GM21515 (cell line): ENCODE measurements at regions not wholly inside any gene's neighbourhood (a gene's known extent, or its start where the extent isn't known, plus 50 kb on each side); places are given as distances from the start of the nearest gene placed in this dataset.

Experiments used
- ATAC-seq: cut with Tn5 transposase; IDR thresholded peaks from one replicate; pipeline ENCODE4 v1.9.1; 2021; ENCODE audit not compliant: unreplicated experiment

DNA sequence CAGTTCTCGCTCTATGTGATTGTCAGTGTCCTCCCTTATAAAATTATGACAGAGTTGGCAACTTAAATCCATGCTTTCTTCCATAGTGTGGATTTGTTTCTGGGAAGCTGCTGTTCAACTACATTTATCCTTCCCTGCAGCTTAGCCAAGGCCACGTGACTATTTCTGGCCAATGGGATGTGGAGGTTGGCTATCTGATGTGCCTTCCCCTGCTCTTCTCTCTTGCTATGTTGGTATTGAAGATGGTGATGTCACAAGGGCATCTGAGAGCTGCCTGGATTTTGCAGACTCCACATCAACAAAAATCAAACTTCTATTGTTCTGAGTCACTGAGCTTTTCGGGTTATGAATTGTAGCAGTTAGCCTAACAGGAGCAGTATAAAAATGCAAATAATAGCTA is 164.9 kb upstream of the RHOBTB1 start:
- ATAC-seq: no peak

DNA sequence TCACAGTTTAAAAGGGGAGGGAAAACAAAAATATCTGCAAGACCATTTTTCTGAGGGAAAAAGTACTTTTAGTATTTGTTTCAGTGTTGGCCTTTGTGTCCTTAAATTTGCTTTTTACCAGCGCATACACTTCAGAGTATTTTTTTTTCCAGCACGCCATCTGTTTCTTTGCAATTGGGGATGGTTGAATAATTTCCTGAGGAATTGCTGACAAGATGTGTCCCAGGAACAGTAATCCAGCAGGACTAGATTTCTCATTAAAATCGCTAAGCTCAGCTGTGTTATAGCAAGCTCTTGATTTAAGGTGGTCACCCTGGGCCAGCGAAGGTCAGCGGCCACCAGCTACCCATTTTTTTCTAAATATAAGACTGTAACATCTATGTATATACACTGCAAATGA is 156.9 kb upstream of the RHOBTB1 start:
- no peak for ATAC-seq

DNA sequence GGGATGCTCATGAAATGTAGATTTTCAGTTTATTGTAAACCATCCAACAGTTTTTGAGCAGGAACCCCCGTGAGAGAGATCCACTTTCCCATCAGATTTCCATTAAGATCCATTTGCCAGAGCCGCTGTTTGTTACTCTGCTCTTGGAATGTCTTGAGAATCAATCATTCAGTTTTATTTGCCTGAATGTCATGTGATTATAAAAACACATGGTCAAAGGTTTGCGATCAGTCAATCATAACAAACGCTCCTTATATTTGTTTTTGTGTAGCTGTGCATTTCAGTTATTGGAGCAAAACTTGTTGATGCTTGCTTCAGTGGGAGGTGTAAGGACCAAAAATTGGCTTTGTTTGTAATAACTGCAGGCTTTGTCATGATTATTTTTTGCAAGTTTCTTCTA is 155.8 kb upstream of the RHOBTB1 start:
- ATAC-seq: no peak

DNA sequence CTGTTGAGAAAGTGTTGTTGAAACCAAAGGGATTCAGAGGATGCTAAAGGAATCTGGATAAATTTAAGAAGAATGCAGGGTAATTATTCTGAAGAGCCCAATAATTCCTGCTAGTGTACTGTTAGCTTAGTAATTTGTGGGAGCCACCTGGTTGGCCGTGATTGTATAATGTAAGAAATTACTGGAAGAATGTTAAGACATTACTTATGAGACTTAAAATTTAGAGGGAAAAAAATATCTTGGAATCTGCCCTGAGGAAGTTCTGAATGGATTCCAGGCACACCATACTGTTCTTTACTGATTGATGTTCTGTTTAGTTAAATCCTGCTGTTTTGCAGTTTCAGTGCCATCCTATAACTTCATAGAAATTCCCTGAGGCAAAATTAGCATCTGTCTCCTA is 155.0 kb upstream of the RHOBTB1 start:
- no peak for ATAC-seq

DNA sequence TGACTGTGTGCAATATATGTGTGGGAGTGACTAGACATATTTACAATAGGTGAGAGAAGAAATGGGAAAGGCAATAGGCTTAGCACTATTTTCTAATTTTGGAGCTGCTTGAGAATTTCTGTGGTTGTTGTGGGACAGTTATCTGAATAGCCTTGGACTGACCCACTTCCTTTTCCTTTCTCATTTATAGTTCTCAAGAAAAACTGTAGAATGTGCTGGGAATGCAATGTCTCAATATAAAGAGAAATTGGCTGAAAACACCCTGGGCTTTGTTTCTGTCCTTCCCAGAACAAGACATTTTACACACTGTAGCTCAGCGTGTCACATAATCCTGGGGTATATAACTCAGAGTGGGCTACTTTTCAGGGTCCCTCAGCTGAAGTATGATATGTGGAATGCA is 153.0 kb upstream of the RHOBTB1 start:
- no peak for ATAC-seq

DNA sequence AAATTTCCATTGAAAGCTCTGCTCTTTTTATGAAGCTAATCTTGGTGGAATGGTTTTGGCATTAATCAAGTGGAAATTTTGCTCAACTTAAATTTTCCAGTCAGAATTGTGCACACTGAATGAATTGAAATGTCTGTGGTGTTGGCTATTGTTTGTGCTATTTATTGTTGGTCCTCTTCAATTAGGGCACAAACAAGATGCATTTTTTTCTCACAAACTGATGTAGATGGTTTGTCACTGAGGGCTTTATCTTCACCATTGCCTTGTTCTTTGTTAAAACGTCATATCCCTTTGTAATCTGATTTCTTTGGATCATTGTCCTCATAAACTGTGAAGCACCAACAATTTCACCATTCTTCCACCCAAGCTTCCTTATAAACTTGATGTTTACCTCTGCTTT is 152.1 kb upstream of the RHOBTB1 start:
- no peak for ATAC-seq

DNA sequence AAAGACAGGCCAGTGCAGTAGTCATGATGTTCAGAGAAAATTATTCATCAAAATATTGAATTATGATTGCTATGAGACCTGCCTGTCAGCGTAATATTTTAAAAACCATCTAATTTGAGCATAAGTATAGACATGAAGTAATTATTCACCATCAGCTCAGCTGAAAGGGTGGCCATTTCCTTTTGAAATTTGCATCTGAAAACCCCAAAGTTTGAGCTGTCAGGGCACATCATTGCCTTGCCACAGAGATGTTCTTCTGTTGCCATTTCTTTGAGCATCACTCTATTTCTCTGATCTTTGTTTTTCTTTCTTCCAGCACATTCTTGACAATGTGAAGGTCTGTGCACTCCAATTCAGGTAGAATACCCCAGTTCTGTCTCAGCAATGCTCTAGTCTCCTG is 147.5 kb upstream of the RHOBTB1 start:
- no peak for ATAC-seq

DNA sequence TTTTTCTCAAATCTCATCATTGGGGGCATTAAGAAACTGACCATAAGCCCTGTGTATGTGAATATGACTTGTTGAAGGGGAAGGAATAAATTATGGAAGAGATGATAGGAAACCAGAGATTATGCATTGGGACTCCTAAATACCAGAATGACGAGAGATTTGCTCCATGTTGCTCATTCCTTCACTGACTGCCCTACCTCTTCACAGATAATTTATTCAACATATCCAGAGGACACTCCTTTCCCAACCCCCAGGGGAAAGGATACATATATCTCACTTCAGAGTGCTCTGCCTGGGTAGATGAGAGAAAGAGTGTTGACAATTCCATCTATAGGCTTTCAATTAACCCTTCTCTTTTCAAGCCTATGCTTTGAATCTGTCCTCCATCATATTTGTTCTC is 145.3 kb upstream of the RHOBTB1 start:
- ATAC-seq: no peak

DNA sequence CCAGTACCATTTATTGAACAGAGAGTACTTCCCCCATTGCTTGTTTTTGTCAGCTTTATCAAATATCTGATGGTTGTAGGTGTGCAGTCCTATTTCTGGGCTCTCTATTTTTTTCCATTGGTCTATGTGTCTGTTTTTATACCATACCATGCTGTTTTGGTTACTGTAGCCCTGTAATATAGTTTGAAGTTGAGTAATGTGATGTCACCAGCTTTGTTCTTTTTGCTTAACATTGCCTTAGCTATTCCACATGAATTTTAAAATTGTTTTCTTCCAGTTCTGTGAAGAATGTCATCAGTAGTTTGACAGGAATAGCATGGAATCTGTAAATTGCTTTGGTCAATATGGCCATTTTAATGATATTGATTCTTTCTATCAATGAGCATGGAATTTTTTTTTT is 140.5 kb upstream of the RHOBTB1 start:
- no peak for ATAC-seq

DNA sequence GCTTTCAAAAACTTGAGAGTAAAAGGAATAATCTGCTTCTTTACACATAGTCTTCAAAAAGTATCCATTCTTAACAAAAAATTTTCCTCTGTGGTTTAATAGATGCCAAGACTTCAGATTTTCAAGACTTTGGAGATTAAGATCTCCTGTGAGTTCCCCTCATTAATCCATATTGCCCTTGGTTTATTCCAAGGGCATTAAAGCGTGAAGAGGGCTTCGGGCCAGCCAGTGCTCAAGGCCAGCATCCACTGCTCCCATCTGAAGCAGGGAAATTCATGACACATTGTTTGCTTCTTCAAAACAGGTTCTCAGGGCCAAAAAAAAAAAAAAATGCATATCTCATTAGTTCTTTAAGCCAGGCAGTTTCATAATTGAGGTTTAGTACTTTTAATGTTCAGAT is 137.3 kb upstream of the RHOBTB1 start:
- ATAC-seq: no peak

DNA sequence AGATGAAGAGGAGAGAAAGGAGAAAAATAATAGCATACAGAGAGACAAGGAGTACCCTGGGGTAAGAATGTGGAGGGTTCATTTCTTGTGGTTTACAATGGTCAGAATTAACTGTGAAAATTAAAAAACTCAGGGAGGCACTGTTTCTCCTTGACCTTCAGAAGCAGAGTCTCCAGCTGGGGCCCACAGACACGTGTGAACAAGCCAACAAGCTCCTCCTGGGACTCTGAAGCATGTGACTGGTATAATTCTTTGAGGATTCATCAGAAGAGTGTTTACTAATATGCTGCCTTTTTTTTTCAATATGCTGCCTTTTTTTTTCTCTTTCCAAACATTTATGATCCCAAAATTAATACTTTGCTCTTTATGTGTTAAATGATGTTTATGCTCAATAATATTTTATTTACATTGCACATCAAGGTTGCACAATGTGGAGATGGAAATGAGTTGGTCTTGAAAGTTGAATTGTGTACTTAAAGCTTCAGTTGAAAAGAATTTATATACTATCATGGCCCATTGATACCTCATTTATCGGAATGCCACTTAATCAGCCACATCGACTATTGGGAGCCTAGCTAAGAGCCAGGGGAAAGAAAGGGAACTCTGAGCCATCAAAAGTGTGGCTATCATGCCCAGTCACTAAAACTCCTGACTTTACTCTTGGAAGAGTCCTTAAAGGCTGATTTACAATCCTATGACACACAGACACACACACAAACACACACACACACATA is 134.7 kb upstream of the RHOBTB1 start:
- ATAC-seq: no peak

DNA sequence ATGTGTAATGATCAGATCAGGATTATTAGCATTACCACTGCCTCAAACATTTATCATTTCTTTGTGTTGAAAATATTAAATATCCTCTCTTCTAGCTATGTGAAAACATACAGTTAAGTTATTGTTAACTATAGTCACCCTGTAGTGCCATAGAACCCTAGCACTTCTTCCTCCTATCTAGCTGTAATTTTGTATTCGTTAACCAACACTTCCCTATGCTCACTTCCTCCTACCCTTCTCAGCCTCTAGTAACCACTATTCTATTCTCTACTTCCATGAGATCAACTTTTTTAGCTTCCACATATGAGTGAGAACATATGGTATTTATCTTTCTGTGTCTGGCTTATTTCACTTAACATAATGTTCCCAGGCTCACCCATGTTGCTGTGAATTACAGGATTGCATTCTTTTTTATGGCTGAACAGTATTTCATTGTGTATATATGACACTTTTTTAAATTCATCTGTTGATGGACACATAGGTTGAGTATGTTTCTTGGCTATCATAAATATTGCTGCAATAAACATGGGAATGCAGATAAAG is 132.7 kb upstream of the RHOBTB1 start:
- ATAC-seq: no peak

DNA sequence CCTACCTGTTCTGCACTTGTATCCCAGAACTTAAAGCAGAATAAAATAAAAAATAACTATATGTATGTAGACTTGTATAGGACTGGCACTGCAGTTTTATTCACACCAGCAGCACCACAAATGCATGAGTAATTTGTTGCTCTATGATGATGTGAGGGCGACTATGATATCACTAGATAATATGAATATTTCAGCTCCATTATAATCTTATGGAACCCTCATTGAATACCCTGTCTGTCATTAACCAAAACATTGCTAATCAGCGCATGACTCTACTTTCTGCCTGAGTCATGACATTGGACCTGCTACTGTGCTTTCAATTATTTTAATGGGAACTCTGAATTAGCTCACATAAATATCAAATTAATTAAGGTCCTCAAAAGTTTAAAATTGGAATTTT is 129.4 kb upstream of the RHOBTB1 start:
- ATAC-seq: no peak

DNA sequence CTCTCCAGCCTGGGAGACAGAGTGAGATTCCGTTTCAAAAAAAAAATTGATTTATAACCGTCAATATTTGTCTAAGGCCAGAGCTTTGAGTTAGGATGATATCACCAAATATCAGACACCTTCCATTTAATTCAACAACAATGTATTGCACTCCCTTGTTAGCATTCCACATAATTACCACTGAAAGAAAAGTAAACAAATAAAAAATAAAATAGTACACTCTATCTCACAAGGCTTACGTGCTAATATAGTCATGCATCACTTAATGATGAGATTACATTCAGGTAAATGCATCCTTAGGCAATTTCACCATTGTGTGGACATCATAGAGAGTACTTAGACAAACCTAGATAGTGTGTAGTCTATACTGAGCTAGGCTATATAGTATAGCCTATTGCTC is 127.6 kb upstream of the RHOBTB1 start:
- no peak for ATAC-seq

DNA sequence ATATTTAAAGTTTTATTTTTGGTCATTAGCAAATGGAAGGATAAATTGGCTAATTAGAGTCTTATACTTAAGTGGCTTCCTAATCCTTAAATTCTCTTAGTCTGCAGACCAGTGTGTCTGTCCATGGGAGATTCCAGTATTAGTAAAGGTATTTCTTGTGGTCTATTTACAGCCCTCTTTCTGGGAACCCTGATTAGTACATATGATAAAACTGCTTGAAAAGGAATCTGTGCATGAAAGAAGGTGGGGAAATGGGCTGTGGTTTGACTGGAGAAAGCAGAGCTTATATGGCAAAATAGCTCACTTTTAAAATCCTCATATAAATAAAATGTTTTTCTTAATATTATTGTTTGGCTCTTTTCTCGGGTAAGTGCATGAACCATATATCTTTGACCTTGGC is 124.5 kb upstream of the RHOBTB1 start:
- no peak for ATAC-seq

DNA sequence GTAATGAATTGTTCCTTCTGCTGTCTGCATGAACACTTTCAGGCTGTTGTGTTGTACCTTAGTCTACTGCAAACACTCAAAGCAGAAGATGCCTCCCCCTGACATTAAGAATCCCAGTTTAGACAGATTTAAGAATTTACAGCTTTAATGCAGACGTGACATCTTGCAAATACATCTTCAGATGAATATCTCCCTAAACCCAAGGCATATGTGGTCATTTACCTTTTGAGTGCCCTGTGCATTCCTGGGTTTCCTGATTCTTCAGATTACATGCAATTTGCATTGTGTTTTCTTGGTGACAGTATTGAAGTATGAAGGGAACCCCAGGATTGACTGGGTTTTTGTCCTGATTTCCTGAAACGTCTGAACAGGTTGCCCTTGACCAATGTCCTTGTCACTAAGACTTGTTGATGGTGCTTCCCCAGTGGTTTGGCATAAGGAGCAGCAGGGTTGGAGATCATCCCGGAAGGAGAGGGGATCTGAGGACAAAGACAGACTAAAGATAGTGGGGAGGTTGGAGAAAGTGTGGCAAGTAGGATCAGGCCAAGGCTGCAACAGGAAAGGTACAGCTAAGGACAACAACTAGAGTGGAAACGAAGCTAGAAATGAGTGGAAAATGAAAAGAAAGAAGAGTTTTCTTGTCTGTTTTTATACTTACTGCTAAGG is 123.8 kb upstream of the RHOBTB1 start:
- no peak for ATAC-seq

DNA sequence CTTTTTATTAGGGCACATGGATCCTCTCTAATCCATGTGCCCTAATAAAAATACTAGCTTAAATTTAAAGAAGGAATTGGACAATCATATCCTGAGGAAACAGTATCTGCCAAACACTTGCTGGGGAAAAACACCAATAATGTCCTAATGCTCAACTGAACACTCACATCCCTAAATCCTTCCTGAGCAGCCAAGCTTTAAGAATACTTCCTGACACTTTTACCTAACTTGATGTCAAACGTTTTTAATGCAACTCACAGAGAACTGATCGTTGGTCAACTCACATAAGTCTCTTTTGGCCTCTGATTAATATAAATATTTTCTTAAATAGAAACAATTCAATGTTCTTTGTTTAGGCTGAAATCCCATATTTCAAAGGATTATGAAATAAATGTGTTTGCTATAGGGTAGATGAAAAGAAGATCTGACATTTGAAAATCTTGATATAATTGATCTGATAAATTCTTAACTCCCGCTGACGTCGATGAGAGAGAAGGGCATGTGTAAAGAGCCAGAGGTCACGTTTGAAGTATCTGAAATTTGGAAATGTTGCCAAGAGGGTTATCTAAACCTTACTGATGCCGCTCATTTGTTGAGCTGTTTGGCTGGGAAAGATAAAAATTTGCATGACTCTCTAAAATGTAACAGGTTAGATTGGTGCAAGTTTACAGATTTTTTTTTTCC is 122.8 kb upstream of the RHOBTB1 start:
- no peak for ATAC-seq

DNA sequence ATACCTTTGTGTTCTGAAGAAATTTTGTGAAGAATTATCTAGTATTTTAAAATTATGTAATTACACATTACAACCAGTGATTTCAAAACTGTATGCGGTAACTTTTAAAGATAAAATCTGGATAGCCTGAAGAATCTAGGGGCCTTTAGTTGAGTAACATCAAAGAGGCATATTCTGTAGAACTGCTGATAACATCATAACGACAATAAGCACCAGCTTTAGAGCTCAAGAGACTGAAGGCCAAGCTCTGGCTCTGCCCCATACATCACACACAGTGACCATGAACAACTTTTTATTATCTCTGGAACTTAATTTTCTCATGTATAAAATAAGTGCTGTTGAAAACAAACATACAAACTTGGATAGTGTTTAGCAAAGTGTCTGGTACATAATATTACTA is 121.1 kb upstream of the RHOBTB1 start:
- ATAC-seq: no peak

DNA sequence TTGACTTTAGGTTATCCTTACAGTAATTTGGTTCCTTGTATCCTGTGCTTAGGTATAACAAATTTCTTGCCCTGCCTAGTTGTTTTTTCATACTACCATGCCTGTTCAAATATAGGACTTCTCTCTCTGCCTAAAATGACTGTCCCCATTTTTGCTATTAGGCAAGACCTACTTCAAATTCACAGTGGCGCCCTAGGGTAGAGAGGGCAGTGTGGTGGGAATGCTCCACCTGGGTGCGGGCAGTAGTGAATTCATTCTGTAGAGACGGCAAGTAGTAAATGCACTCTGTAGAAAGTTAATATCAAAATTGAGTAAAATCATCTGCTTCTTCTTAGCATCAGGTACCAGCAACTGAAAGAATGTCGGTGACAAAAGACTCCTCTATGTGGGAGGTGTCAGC is 120.4 kb upstream of the RHOBTB1 start:
- ATAC-seq: no peak

DNA sequence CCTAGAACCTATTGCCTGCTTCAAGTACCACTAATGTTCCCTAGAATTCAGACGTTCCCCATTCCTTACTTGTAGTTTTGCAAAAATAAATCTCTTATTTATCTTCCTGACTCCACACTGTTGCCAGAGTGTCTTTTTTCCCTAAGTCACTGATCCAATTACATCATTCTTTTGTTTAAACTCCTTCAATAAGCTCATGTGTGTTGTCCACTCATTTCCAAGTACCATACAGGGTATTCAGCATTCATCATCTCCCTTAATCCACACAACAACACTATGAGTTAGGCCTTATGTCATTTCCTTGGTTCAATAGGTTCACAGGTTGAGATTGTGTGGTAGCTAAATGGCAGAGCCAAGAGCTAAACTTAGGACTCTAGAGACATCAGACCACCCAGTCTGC is 119.9 kb upstream of the RHOBTB1 start:
- no peak for ATAC-seq

DNA sequence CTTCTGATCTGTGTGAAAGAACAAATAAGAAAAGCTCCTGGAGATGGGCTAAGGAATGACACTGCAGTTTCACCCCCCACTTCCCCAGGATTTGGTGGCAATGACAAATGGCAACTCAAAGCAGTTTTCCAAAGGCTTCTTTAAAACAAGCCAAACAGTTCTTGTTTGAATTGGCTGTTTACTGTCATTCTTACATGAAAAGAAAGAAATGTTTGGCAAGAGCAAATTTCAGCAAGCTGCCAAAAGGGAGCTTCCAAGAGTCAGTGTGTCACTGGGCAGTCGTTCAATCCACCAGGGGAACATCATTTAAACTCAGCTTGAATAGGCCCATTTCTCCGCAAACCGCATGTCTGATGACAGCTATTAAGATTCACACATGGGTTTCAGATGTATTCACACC is 119.0 kb upstream of the RHOBTB1 start:
- no peak for ATAC-seq

DNA sequence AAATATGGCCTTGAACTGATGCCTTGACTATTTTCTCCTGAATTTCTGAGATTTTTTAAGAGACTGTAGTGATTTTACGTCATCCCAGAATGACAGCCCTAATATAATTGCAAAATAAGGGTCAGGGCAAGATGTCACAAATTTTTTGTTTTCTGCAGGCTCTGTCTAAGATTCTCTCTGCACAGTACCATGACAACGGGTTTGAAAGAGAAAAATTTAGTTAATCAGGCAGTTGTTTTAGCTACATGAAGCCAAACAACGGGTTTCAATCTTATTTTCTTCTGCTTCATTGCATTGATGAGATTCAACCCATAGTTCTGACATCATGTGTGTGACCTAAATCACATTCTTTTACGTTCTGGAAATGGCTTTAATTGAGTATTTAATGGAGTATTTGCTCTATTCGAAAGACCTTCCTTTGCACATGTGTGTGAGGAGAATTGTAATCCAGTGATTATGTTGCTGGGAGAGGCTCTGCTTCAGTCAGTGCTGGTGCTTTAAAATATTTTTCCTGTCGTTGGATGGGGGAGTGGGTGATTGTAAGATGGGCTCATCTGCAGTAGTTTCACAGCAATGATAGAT is 118.0 kb upstream of the RHOBTB1 start:
- no peak for ATAC-seq
